HG02571 (cell line): ENCODE measurements at regions not wholly inside any gene's neighbourhood (a gene's known extent, or its start where the extent isn't known, plus 50 kb on each side); places are given as distances from the start of the nearest gene placed in this dataset.

Experiments used
- ATAC-seq: cut with Tn5 transposase; IDR thresholded peaks from one replicate; pipeline ENCODE4 v1.9.1; 2021; ENCODE audit warnings: mild to moderate bottlenecking, moderate library complexity; ENCODE audit not compliant: unreplicated experiment

GRCh38 chr1:172973424-172973823, 77.3 kb downstream of the TNFSF18 start:
- ATAC-seq, result no peak

DNA sequence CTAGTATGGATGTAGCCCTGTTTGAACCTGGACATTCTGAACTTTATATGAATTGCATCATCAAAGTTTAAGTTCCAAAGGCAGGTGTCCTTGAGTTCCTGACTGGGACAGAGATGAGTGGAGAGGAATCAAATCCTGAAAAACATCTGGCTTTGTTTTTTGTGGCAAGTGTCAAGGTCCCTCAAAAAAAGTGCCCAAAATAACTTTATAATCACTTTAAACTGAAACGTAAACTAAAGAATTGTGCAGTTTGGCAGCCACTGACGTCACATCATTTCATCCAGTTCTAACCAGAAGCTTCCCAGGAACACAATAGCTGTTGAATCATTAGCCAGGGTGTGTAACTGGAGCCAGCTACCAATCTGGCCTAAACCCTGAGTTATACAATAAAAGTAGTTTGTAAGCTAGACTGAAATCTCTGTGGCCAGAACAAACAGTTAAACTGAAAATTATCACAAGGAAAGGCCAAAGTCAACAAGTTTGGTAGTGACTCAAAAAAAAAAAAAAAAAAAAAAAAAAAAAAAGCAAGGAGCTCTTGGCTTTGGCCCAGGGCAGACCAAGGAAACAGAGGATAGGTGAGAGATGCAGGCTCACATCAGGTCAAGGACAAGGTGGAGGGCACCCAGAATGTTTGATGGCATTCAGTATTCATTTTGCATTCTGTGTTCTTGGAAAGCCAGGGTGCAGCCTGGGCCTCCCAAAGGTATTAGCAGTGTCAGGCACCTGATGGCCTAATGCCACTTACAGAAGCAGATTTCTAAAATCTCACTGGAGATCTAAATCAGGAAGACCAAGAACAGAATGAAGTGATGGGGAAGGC, 74.3 kb downstream of the TNFSF18 start:
- ATAC-seq, result no peak

- no peak for ATAC-seq
These were observed 73.3 kb downstream of the TNFSF18 start for GRCh38 chr1:172977296-172978017.

- no peak for ATAC-seq
These were observed 72.1 kb downstream of the TNFSF18 start for GRCh38 chr1:172978595-172978994.

DNA sequence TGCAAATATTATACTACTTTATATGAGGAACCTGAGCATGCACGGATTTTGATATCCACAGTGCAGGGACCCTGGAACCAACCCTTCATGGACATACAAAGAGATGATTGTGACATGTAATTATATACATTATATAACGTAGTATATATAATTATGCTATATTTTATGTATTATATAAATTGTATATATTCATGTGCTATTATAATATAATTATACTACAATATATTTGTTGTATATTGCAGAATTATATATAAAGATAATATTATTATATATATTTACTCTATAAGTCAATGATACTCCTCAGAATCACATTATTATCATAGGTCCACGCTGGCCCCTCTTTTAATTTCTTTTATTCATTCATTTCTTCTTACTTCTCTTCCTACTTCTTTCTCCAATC, 70.9 kb downstream of the TNFSF18 start:
- ATAC-seq, result no peak

GRCh38 chr1:172980456-172980855, 70.3 kb downstream of the TNFSF18 start:
- no peak for ATAC-seq

GRCh38 chr1:172980971-172981370, 69.8 kb downstream of the TNFSF18 start:
- no peak for ATAC-seq
